Right forelimb (tissue), 1 donor: ENCODE measurements at regions not wholly inside any gene's neighbourhood (a gene's known extent, or its start where the extent isn't known, plus 50 kb on each side); places are given as distances from the start of the nearest gene placed in this dataset.

Experiments
- DNase-seq: peaks from one replicate; pipeline ENCODE4 v3.0.0-alpha.2; 2018

GRCh38 chr13:75231235-75231634 lies 250.7 kb downstream of the TBC1D4 start:
- no peak for DNase-seq

DNA sequence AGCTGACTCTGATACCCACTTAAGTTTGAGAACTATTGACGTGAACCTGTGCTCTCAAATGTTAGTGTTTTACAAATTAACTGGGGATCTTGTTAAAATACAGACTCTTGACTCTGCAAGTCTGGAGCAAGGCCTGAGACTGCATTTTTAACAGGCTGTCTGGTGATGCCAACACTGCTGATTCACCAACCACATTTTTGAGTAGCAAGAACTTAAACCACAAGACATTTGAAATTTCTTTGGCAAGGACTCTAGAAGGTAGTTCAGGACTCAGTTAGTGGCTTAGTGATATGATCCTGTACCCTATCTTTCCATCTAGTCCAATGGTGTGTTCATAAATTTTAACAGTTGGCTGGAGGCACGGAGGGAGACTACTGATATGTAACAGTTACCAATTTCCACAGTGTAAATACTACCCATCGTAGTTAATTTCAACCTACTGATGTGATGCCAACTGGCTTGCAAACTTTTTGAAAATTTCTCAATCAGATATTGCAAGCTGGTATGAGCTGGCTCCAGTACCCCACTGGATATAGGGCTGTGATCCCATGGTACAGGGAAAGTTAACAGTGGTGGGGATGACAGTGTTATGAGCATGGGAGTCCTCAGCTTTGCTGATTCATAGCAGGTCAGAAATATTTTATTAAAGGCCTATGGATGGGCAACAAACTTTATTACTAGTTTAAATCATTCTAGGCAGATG lies 255.1 kb downstream of the TBC1D4 start:
- no peak for DNase-seq

DNA sequence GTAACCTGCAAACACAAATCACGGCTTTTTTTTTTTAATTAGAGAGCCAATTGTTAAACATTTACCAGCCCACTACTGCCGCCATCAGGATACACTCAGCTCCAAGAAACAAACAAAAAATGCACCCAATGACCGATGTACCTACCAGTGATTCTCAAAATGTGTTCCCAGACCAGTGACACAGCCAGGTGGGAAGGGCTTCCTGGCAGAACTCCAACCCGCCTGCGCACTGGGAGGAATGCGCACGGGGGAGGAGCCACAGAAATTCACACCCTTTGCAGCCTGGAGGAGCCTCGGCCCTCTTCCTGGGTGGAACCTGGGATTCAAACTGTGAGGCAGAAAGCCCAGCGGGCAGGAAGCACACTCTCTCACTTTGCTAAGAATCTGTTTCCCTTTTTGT lies 255.9 kb downstream of the TBC1D4 start:
- no peak for DNase-seq

DNA sequence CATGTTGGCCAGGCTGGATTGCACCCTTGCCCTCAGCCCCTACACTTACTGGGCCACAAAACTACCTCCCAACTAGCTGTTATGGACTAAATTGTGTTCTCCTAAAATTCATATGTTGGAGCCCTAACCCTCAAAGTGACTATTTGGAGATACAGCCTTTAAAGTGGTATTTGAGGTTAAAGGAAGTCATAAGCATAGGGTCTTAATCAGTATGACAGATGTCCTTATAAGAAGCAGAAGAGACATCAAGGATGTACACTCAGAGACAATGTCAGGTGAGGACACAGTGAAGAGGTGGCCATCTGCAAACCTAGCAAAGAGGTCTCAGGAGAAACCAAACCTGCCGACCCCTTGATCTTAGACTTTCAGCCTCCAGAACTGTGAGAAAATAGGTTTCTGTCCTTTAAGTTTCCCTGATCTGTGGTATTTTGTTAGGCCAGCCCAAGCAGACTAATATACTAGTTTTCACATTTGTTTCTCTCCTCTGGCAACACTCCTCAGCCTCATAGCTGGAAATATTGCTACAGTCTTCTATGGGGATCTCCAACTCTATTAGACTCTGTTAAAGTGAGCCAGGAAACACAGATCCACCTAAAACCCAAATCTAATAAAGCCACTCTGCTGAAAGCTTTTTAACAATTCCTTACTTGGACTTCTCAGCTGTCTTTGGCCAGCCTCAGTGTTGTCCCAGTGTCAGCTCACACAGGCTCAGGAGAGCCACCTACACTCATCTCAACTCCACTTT lies 256.5 kb downstream of the TBC1D4 start:
- no peak for DNase-seq

DNA sequence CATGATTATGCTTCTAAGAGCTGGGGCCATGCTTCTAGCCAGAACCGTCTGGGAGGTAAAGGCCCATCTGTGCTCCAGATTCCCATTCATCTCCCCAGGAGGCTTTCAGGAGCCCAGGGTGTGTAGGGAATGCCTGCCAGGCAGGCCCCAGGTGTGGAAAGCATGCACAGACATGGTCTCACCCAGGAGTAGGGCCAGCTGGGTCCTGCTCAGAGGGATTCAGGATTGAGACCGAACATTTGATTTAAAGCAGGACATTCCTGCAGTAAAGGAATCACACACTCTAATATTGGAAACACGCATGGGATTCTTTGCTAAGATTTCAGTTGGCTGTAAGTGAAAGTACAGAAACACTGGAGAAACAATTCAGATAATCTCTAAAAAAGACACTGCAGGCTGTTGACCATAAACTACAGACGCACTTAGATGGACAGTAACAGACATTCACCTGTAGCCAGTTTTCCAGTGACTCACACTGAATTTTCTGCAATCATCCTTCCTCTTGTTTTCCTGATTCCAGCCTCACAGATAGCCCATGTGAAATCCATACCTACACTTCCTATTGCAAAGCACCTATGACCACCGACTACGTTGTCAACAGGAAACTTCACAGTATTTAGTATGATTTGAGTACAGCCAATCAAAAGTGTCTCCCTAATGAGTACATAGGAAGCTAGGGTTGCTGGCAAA lies 257.8 kb downstream of the TBC1D4 start:
- peak; percentile 82 for DNase-seq

GRCh38 chr13:75222031-75222430 lies 259.9 kb downstream of the TBC1D4 start:
- DNase-seq, result no peak

GRCh38 chr13:75220861-75221260 lies 261.1 kb downstream of the TBC1D4 start:
- DNase-seq, result no peak

GRCh38 chr13:75220238-75220542 lies 261.8 kb downstream of the TBC1D4 start:
- no peak for DNase-seq

DNA sequence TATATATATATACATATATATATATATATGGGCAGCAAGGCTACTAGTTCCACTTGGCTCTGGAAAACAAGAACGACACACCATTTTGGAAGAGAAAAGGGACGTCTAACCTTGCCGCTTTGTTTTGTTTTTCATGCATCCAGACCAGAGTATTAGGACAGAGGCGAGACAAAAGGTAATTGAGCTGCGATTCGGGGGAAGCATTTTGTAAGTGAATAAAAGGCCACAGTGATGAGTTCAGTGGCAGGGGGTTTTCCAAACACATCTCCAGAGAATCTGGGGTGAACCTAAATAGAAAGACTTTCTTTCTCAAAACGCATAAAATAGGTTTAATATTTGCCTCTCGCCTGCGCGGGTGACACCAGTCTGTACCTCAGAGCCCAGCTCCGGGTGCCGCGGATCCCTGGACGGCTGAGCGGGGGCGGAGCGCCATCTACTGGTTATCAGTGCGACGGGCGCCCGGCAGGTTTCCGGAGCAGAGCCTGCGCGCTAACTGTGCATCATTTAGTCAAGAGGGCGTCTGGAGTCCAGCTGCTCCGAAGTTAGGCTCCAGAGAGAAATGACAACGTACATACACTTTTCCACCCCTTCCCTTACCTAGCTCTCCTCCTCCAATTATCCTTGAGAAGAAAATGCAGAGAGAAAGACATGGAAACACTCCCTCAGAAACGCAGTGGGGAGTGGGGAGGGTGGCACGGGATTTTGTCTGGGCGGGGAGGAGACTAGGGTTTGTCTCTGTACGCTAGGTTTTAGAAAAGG lies 262.3 kb downstream of the TBC1D4 start:
- DNase-seq, result peak; percentile 96

DNA sequence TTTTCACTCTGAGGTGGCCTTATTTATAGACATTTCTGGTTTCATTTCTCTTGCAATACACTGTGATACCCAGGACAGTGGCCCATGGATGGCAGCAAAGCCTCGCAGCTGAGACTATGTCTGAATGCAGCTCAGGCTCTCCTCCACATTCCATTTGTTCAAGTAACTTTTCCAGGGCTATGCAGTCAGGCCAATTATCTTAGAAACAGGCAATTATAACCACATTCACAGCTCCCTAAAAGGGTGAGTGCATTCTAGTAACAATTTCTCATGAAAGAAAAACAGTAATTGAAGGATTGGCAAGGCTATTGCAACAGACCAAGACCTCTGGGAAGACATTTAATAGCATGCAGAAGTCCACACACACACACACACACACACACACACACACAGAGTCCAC lies 264.0 kb downstream of the TBC1D4 start:
- DNase-seq, result no peak

- no peak for DNase-seq
Measured at GRCh38 chr13:75216038-75216437, 265.9 kb downstream of the TBC1D4 start.

GRCh38 chr13:75214846-75215245 lies 267.1 kb downstream of the TBC1D4 start:
- DNase-seq, result no peak

DNA sequence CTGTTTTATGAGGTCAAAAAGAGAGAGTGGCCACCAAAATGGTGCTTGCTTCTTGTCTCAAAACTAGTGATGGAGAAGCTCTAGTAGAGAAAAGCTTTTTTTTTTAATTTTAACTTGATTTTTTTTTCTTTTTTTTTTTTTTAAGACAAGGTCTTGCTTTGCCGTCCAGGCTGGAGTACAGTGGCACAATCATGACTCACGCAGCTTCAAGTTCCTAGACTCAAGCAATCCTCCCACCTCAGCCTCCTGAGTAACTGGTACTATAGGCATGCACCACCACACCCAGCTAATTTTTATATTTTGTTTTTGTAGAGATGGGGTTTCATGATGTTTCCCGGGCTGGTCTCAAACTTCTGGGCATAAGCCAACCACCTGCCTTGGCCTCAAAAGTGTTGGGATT lies 279.0 kb downstream of the TBC1D4 start:
- DNase-seq, result no peak

- no peak for DNase-seq
Measured at GRCh38 chr13:75197803-75198202, 284.2 kb downstream of the TBC1D4 start.

DNA sequence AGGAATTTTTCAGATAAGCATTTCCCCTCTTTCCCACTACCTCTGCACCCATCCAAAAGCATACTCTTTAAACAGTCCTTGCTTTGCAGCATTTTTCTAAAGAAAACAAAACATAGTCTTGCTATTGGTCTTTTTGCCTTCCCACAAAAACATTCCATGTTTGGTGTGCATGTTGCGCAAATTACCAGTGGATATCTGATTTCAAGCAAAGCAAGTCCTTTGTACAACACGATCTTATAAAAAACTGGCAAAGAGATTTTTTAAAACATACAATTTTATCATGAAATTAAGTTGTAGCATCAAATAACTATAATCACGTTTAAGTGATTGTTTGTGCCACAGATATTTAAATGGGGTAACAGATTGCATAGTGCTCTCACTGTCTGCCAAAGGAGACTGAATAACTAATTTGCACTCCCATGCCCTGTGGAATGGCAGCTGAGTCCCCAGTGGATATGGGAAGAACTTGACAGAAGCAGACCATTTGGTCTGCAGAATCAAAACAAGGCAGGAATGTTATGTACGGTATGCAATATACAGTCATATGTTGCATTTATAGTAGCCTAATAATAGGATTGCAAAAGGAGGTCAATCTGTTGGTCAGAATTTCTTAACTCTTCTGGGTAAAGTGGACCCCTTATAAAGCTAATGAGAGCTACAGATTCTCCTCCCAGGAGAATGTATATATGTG lies 285.7 kb downstream of the TBC1D4 start:
- DNase-seq, result no peak

- no peak for DNase-seq
Measured at GRCh38 chr13:75195495-75196146, 286.3 kb downstream of the TBC1D4 start.

DNA sequence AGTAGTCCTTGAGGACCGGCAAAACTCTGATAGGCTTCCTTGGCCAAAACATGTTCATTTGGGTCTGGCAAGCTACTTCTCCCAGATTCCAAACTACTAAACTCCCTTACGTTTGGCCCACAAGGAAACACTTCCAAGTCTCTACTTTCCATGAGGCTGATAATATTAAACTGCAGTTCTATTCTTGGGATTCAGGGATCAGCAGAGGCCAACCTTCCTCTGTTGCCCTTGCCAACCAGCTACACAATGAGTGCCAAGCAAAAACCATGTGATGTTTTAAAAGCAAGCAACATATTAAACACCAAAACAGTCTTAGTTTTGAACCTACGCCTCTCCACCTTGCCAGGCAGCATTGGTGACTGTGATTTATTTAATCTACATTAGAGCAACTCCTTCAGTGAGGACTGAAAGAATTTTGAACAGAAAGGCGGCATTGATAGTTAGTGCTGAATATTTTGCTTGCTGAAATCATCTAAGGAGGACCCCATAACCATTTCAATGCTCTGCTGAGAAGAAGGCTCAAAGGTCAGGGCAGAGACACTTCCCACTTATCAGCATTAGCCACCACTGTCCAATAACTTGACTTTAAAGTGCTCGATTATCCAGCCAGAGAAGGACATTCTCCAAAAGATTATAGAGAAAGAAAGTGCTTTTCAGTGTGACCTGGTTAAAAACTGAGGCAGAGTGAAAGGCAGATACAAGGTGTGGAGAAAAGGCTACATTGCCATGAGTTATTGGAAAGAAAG lies 287.1 kb downstream of the TBC1D4 start:
- no peak for DNase-seq

DNA sequence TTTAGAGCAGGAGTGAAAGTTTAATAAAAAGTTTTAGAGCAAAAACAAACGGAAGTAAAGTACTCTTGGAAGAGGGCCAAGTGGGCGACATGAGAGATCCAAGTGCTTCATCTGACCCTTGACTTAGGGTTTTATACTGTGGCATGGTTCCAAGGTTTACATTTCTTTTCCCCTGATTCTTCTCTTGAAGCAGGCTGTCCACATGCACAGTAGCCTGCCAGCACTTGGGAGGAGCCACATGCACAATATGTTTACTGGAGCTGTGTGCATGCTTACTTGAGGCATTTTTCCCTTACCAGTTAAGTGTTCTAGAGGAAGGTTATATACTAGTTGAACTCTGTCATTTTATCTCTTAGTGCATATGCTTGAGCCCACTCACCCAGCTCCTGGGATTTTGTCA lies 295.6 kb downstream of the TBC1D4 start:
- no peak for DNase-seq

- DNase-seq, result no peak
Measured at GRCh38 chr13:75181906-75182305, 300.1 kb downstream of the TBC1D4 start.

DNA sequence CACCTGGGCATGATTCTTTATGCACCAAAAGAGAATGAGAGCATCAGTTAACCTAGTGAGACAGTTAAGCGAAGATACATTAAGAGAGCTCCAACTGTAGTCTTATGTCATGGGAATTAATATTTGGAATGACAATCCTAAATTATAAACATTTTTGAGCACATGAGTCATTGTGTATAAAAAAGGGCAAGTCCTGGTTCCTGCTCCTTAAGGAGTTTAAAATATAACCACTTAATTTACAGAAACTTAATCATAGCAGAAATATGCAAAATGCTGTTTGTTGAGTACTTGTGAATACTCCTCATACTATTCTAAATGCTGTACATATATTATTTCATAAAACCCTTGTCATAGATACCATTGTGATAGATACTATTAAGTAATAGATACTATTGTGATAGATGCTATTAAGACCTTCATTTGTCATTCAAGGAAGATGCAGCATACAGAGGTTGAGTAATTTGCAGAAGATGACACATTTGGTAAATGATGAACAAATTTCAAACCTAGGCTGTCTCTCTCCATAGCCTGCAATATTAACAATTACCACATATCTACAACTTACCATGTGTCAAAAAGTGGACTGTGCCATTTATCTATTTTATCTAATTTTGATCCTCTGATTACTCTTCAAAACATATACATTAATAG lies 301.0 kb downstream of the TBC1D4 start:
- no peak for DNase-seq

DNA sequence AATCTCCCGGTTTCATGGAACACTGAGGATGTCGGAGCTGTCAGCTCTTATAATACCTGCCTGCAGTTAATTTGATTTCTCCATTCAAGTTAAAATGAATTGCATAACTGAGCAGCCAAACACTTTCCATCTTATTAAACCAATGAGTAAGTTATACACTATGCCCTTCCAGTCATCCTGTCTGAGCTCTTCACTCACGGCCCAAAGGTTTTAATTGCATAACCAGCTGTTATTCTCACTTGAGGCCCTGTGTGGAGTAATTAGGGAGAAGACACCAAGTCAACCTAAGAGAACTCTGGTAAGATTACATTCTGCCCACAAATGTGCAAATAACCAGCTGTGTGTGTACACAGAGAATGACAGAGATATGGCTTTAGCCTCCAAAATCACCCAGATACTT lies 303.5 kb downstream of the TBC1D4 start:
- DNase-seq, result no peak
